ENCODE measurements at regions not wholly inside any gene's neighbourhood (a gene's known extent, or its start where the extent isn't known, plus 50 kb on each side); places are given as distances from the start of the nearest gene placed in this dataset.

DNA sequence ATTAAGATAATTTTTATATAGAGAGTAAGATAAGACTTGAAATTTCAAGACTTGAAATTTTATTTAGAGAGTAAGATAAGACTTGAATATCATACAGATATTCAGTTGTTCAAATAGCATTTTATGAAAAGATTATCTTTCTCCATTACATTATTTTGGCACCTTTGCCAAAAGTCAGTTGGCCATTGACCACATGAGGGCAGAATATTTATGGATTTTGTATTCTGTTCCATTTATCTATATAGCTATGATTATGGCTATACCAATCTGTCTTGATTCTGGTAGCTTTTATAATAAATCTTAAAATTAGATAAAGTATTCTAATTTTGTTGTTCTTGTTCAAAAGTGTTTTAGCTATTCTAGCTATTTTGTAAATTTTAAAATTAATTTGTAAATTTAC, 537.9 kb upstream of the GJE1 start:
- TF ChIP-seq, protein P1, sequence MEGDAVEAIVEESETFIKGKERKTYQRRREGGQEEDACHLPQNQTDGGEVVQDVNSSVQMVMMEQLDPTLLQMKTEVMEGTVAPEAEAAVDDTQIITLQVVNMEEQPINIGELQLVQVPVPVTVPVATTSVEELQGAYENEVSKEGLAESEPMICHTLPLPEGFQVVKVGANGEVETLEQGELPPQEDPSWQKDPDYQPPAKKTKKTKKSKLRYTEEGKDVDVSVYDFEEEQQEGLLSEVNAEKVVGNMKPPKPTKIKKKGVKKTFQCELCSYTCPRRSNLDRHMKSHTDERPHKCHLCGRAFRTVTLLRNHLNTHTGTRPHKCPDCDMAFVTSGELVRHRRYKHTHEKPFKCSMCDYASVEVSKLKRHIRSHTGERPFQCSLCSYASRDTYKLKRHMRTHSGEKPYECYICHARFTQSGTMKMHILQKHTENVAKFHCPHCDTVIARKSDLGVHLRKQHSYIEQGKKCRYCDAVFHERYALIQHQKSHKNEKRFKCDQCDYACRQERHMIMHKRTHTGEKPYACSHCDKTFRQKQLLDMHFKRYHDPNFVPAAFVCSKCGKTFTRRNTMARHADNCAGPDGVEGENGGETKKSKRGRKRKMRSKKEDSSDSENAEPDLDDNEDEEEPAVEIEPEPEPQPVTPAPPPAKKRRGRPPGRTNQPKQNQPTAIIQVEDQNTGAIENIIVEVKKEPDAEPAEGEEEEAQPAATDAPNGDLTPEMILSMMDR (IDR thresholded peaks at IDR 0.05) = no peak
- no peak for TF ChIP-seq POLR2A (IDR thresholded peaks at IDR 0.05)
